GM12891 (cell line): ENCODE measurements at regions not wholly inside any gene's neighbourhood (a gene's known extent, or its start where the extent isn't known, plus 50 kb on each side); places are given as distances from the start of the nearest gene placed in this dataset.

Experiments
- PAX5 ChIP-seq: IDR thresholded peaks from 2 replicates; pipeline ENCODE4 v1.6.1; 2011; ENCODE audit warnings: low read length, moderate library complexity, mild to moderate bottlenecking; ENCODE audit not compliant: insufficient read depth, severe bottlenecking
- POLR2A ChIP-seq: IDR thresholded peaks from 2 replicates; pipeline ENCODE4 v1.6.1; 2011; ENCODE audit warnings: low read depth, low read length, control low read depth
- POLR2AphosphoS5 ChIP-seq: IDR thresholded peaks from 2 replicates; pipeline ENCODE4 v1.6.1; 2011; ENCODE audit warnings: low read depth, low read length, control low read depth

DNA sequence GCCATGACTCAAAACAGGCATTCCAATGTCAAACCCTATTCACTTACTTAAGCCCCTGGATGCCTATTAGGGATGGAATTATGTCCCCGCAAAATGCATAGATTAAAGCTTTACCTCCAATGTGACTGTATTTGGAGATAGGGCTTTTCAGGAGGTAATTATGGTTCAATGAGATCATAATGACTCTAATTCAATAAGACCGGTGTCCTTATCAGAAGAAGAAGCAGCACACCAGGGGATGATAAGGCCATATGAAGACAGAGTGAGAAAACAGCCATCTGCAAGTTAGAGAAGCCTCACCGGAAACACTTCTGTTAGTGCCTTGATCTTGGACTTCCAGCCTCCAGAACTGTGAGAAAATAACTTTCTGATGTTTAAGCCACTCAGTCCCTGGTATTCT is 1131.8 kb upstream of the TMPRSS15 start:
- TF ChIP-seq PAX5 (no peak), POLR2AphosphoS5 (no peak), POLR2A (no peak)
